Heart left ventricle (tissue), 13 donors: ENCODE measurements at regions not wholly inside any gene's neighbourhood (a gene's known extent, or its start where the extent isn't known, plus 50 kb on each side); places are given as distances from the start of the nearest gene placed in this dataset.

Source experiments
- CTCF ChIP-seq, 12 donors: fragments of 200-600 bp; sonication (generic) in 4 of 12; IDR thresholded peaks; one replicate each; pipeline versions ENCODE4 v1.5.0 to v1.8.0; 2018 to 2022; ENCODE audit warnings: antibody characterized with exemption in 12 of 12, mild to moderate bottlenecking in 5 of 12
- POLR2A ChIP-seq, 2 donors: fragments of 450-650 bp; IDR thresholded peaks; one replicate each; pipeline ENCODE4 v1.6.1; 2017; ENCODE audit warnings: antibody characterized with exemption in 2 of 2, mild to moderate bottlenecking in 2 of 2, moderate library complexity in 2 of 2
- donor health status: ischemic (EF 13 %, LVEDD 7.1; RV severe dilation, severe dysfunction).
- donor health status: DM: no; HTN: yes; CAD: no.
- donor health status: DM: no; HTN: no; CAD: no.
- donor health status: ischemic (EF 25% LVEDD 6.9; RV normal size, moderate dysfunction).
- donor health status: ischemic (EF 25% LVEDD 5.7; RV mildly dilated, moderate dysfunction).
- donor health status: ischemic (EF 35%, LVEDD 5.7; RV mildly dilated, moderate dysfunction).
- donor health status: nonischemic (EF 11% LVEDD 7.7; RV severe dilation, severe dysfunction).
- donor health status: DM: yes; HTN: yes; CAD: no.
- donor health status: PGD.
- donor health status: ischemic (EF 29% LVEDD 5.4; RV normal size, mild dysfunction).
- donor health status: nonischemic (EF 23%, LVEDD 6.1; RV moderate dilation, normal function).

GRCh38 chr13:104976986-104977385 is 1558.5 kb downstream of the EFNB2 start:
- no peak for TF ChIP-seq CTCF (IDR thresholded peaks at IDR 0.05)
- no peak for TF ChIP-seq POLR2A (IDR thresholded peaks at IDR 0.05)
